Middle frontal gyrus (tissue), 1 donor: ENCODE measurements at regions not wholly inside any gene's neighbourhood (a gene's known extent, or its start where the extent isn't known, plus 50 kb on each side); places are given as distances from the start of the nearest gene placed in this dataset.
"Not testable (repeated sequence)": the region's sequence is repeated elsewhere in the genome, so short reads cannot be mapped to it uniquely, and the experiment has no call there.

Experiments used
- DNase-seq: peaks from one replicate; pipeline ENCODE4 v3.0.0-alpha.2; 2015; ENCODE audit warnings: low spot score; ENCODE audit errors: extremely low spot score

GRCh38 chr2:8344144-8345097, 337.4 kb upstream of the ID2 start:
- DNase-seq, result no peak

- DNase-seq, result no peak
These were observed 336.7 kb upstream of the ID2 start for GRCh38 chr2:8345200-8345599.

GRCh38 chr2:8346208-8346607, 335.6 kb upstream of the ID2 start:
- no peak for DNase-seq

- no peak for DNase-seq
These were observed 335.0 kb upstream of the ID2 start for GRCh38 chr2:8346706-8347430.

- not testable (repeated sequence) for DNase-seq
These were observed 332.9 kb upstream of the ID2 start for GRCh38 chr2:8348911-8349310.

- DNase-seq, result no peak
These were observed 329.6 kb upstream of the ID2 start for GRCh38 chr2:8352296-8352695.

GRCh38 chr2:8352989-8353388, 328.9 kb upstream of the ID2 start:
- no peak for DNase-seq

GRCh38 chr2:8355102-8355859, 326.6 kb upstream of the ID2 start:
- no peak for DNase-seq

- DNase-seq, result no peak
These were observed 323.9 kb upstream of the ID2 start for GRCh38 chr2:8357738-8358518.

- no peak for DNase-seq
These were observed 319.9 kb upstream of the ID2 start for GRCh38 chr2:8361930-8362329.

GRCh38 chr2:8363161-8363560, 318.7 kb upstream of the ID2 start:
- DNase-seq, result no peak

- no peak for DNase-seq
These were observed 317.2 kb upstream of the ID2 start for GRCh38 chr2:8364668-8365067.

GRCh38 chr2:8365331-8365910, 316.4 kb upstream of the ID2 start:
- DNase-seq, result no peak

GRCh38 chr2:8367833-8368232, 314.0 kb upstream of the ID2 start:
- DNase-seq, result no peak

- DNase-seq, result no peak
These were observed 313.4 kb upstream of the ID2 start for GRCh38 chr2:8368463-8368862.

GRCh38 chr2:8369522-8369921, 312.3 kb upstream of the ID2 start:
- no peak for DNase-seq

GRCh38 chr2:8370258-8370802, 311.5 kb upstream of the ID2 start:
- DNase-seq, result no peak

- DNase-seq, result no peak
These were observed 310.2 kb upstream of the ID2 start for GRCh38 chr2:8371653-8372052.

GRCh38 chr2:8374782-8375181, 307.1 kb upstream of the ID2 start:
- no peak for DNase-seq
